ENCODE measurements at regions not wholly inside any gene's neighbourhood (a gene's known extent, or its start where the extent isn't known, plus 50 kb on each side); places are given as distances from the start of the nearest gene placed in this dataset.

- DNase-seq (ENCODE audit: low read depth in 2 of 2, low spot score in 1 of 2), result no peak
Observed at GRCh38 chr20:39103732-39104131, 141.6 kb downstream of the DHX35 start.

GRCh38 chr20:39103305-39103704, 141.2 kb downstream of the DHX35 start:
- no peak for DNase-seq (ENCODE audit: low read depth in 2 of 2, low spot score in 1 of 2)

- no peak for DNase-seq (ENCODE audit: low read depth in 2 of 2, low spot score in 1 of 2)
Observed at GRCh38 chr20:39101895-39102294, 139.8 kb downstream of the DHX35 start.

- DNase-seq (ENCODE audit: low read depth in 2 of 2, low spot score in 1 of 2), result no peak
Observed at GRCh38 chr20:39100691-39101090, 138.5 kb downstream of the DHX35 start.

GRCh38 chr20:39097889-39098288, 135.7 kb downstream of the DHX35 start:
- no peak for DNase-seq (ENCODE audit: low read depth in 2 of 2, low spot score in 1 of 2)

GRCh38 chr20:39095870-39096269, 133.7 kb downstream of the DHX35 start:
- DNase-seq (ENCODE audit: low read depth in 2 of 2, low spot score in 1 of 2), result no peak

GRCh38 chr20:39094391-39094790, 132.2 kb downstream of the DHX35 start:
- no peak for DNase-seq (ENCODE audit: low read depth in 2 of 2, low spot score in 1 of 2)

GRCh38 chr20:39092733-39093410, 130.7 kb downstream of the DHX35 start:
- DNase-seq (ENCODE audit: low read depth in 2 of 2, low spot score in 1 of 2), result no peak

GRCh38 chr20:39090906-39091305, 128.8 kb downstream of the DHX35 start:
- no peak for DNase-seq (ENCODE audit: low read depth in 2 of 2, low spot score in 1 of 2)

GRCh38 chr20:39089797-39090196, 127.7 kb downstream of the DHX35 start:
- DNase-seq (ENCODE audit: low read depth in 2 of 2, low spot score in 1 of 2), result no peak

Data from stimulated activated CD8-positive, alpha-beta memory T cell treated with anti-CD3 and anti-CD28 coated beads, Interleukin-4, amount 100 ng/mL, for 1 hour (primary cell).